ENCODE measurements at regions not wholly inside any gene's neighbourhood (a gene's known extent, or its start where the extent isn't known, plus 50 kb on each side); places are given as distances from the start of the nearest gene placed in this dataset.

- no peaks in the 10 kb centered on the region for H3K27me3 Mint-ChIP-seq
- DNase-seq (ENCODE audit: low spot score in 2 of 2): no peak
- H3K4me3 Mint-ChIP-seq: no peak overlapping the region
- no peaks in the 10 kb centered on the region for H3K36me3 Mint-ChIP-seq
- H3K9me3 Mint-ChIP-seq: peaks cover 8% of the 10 kb centered on the region
- ATAC-seq (ENCODE audit: low read depth): no peak
- H3K27ac Mint-ChIP-seq: no peak overlapping the region
- H3K4me1 Mint-ChIP-seq: no peaks in the 10 kb centered on the region
These were observed 640.9 kb upstream of the GRM3 start for GRCh38 chr7:86002858-86003257.

GRCh38 chr7:85997515-85997914 is 646.2 kb upstream of the GRM3 start:
- H3K9me3 Mint-ChIP-seq: peaks cover 13% of the 10 kb centered on the region
- DNase-seq (ENCODE audit: low spot score in 2 of 2): no peak

GRCh38 chr7:85995101-85995500 is 648.6 kb upstream of the GRM3 start:
- H3K27ac Mint-ChIP-seq: no peak overlapping the region
- no peaks in the 10 kb centered on the region for H3K4me1 Mint-ChIP-seq
- no peaks in the 10 kb centered on the region for H3K27me3 Mint-ChIP-seq
- no peak for ATAC-seq (ENCODE audit: low read depth)
- DNase-seq (ENCODE audit: low spot score in 2 of 2): no peak
- H3K4me3 Mint-ChIP-seq: no peak overlapping the region
- no peaks in the 10 kb centered on the region for H3K36me3 Mint-ChIP-seq
- H3K9me3 Mint-ChIP-seq: peaks cover 11% of the 10 kb centered on the region

More at GRCh38 chr7:85997515-85997914, 646.2 kb upstream of the GRM3 start:
- no peaks in the 10 kb centered on the region for H3K36me3 Mint-ChIP-seq
- no peak overlapping the region for H3K27ac Mint-ChIP-seq
- ATAC-seq (ENCODE audit: low read depth): no peak
- H3K4me1 Mint-ChIP-seq: no peaks in the 10 kb centered on the region
- no peaks in the 10 kb centered on the region for H3K27me3 Mint-ChIP-seq
- H3K4me3 Mint-ChIP-seq: no peak overlapping the region

- no peaks in the 10 kb centered on the region for H3K36me3 Mint-ChIP-seq
- H3K27ac Mint-ChIP-seq: no peak overlapping the region
- DNase-seq (ENCODE audit: low spot score in 2 of 2): no peak
- H3K9me3 Mint-ChIP-seq: peaks cover 1% of the 10 kb centered on the region
- no peaks in the 10 kb centered on the region for H3K4me1 Mint-ChIP-seq
- H3K4me3 Mint-ChIP-seq: no peak overlapping the region
- H3K27me3 Mint-ChIP-seq: no peaks in the 10 kb centered on the region
- no peak for ATAC-seq (ENCODE audit: low read depth)
These were observed 663.0 kb upstream of the GRM3 start for GRCh38 chr7:85980740-85981139.

- Mint-ChIP-seq H3K27me3 (no peaks in the 10 kb centered on the region), H3K4me3 (no peak overlapping the region), H3K27ac (no peak overlapping the region), H3K4me1 (no peaks in the 10 kb centered on the region), H3K9me3 (no peaks in the 10 kb centered on the region), H3K36me3 (no peaks in the 10 kb centered on the region)
- no peak for DNase-seq (ENCODE audit: low spot score in 2 of 2)
- ATAC-seq (ENCODE audit: low read depth): no peak
These were observed 669.5 kb upstream of the GRM3 start for GRCh38 chr7:85974176-85974575.

GRCh38 chr7:85972504-85973141 is 671.1 kb upstream of the GRM3 start:
- Mint-ChIP-seq H3K27ac (no peak overlapping the region), H3K4me1 (no peaks in the 10 kb centered on the region), H3K27me3 (no peaks in the 10 kb centered on the region), H3K9me3 (no peaks in the 10 kb centered on the region), H3K36me3 (no peaks in the 10 kb centered on the region), H3K4me3 (no peak overlapping the region)
- ATAC-seq (ENCODE audit: low read depth): no peak
- no peak for DNase-seq (ENCODE audit: low spot score in 2 of 2)

- Mint-ChIP-seq H3K4me1 (no peaks in the 10 kb centered on the region), H3K9me3 (no peaks in the 10 kb centered on the region), H3K27me3 (no peaks in the 10 kb centered on the region), H3K4me3 (no peak overlapping the region), H3K36me3 (no peaks in the 10 kb centered on the region), H3K27ac (no peak overlapping the region)
- DNase-seq (ENCODE audit: low spot score in 2 of 2): no peak
- no peak for ATAC-seq (ENCODE audit: low read depth)
These were observed 688.7 kb upstream of the GRM3 start for GRCh38 chr7:85954961-85955360.

- Mint-ChIP-seq H3K4me1 (no peaks in the 10 kb centered on the region), H3K4me3 (no peak overlapping the region), H3K36me3 (no peaks in the 10 kb centered on the region), H3K27ac (no peak overlapping the region), H3K27me3 (no peaks in the 10 kb centered on the region), H3K9me3 (peaks cover 15% of the 10 kb centered on the region)
- DNase-seq (ENCODE audit: low spot score in 2 of 2) (no peak), ATAC-seq (ENCODE audit: low read depth) (no peak)
These were observed 692.8 kb upstream of the GRM3 start for GRCh38 chr7:85950871-85951270.

GRCh38 chr7:85950418-85950817 is 693.3 kb upstream of the GRM3 start:
- Mint-ChIP-seq H3K4me3 (no peak overlapping the region), H3K4me1 (no peaks in the 10 kb centered on the region), H3K27me3 (no peaks in the 10 kb centered on the region), H3K36me3 (no peaks in the 10 kb centered on the region), H3K9me3 (peaks cover 15% of the 10 kb centered on the region), H3K27ac (no peak overlapping the region)
- DNase-seq (ENCODE audit: low spot score in 2 of 2) (no peak), ATAC-seq (ENCODE audit: low read depth) (no peak)

- H3K4me3 Mint-ChIP-seq: no peak overlapping the region
- H3K36me3 Mint-ChIP-seq: no peaks in the 10 kb centered on the region
- H3K4me1 Mint-ChIP-seq: no peaks in the 10 kb centered on the region
- no peak overlapping the region for H3K27ac Mint-ChIP-seq
- no peaks in the 10 kb centered on the region for H3K27me3 Mint-ChIP-seq
- DNase-seq (ENCODE audit: low spot score in 2 of 2) (no peak), ATAC-seq (ENCODE audit: low read depth) (no peak)
- peaks cover 15% of the 10 kb centered on the region for H3K9me3 Mint-ChIP-seq
These were observed 695.9 kb upstream of the GRM3 start for GRCh38 chr7:85947767-85948166.

- no peak overlapping the region for H3K27ac Mint-ChIP-seq
- no peak overlapping the region for H3K4me3 Mint-ChIP-seq
- H3K27me3 Mint-ChIP-seq: no peaks in the 10 kb centered on the region
- DNase-seq (ENCODE audit: low spot score in 2 of 2) (no peak), ATAC-seq (ENCODE audit: low read depth) (no peak)
- peaks cover 3% of the 10 kb centered on the region for H3K9me3 Mint-ChIP-seq
- no peaks in the 10 kb centered on the region for H3K36me3 Mint-ChIP-seq
- H3K4me1 Mint-ChIP-seq: no peaks in the 10 kb centered on the region
These were observed 702.9 kb upstream of the GRM3 start for GRCh38 chr7:85940798-85941197.

GRCh38 chr7:85931919-85932318 is 711.8 kb upstream of the GRM3 start:
- H3K36me3 Mint-ChIP-seq: no peaks in the 10 kb centered on the region
- H3K4me3 Mint-ChIP-seq: no peak overlapping the region
- no peak overlapping the region for H3K27ac Mint-ChIP-seq
- DNase-seq (ENCODE audit: low spot score in 2 of 2) (no peak), ATAC-seq (ENCODE audit: low read depth) (no peak)
- H3K4me1 Mint-ChIP-seq: no peaks in the 10 kb centered on the region
- peaks cover 12% of the 10 kb centered on the region for H3K9me3 Mint-ChIP-seq
- no peaks in the 10 kb centered on the region for H3K27me3 Mint-ChIP-seq

GRCh38 chr7:85928500-85928899 is 715.2 kb upstream of the GRM3 start:
- no peak for ATAC-seq (ENCODE audit: low read depth)
- H3K9me3 Mint-ChIP-seq: peaks cover 12% of the 10 kb centered on the region
- H3K4me1 Mint-ChIP-seq: no peaks in the 10 kb centered on the region
- no peaks in the 10 kb centered on the region for H3K27me3 Mint-ChIP-seq
- no peak overlapping the region for H3K27ac Mint-ChIP-seq
- DNase-seq (ENCODE audit: low spot score in 2 of 2): no peak
- H3K4me3 Mint-ChIP-seq: no peak overlapping the region
- H3K36me3 Mint-ChIP-seq: no peaks in the 10 kb centered on the region

GRCh38 chr7:85927226-85927625 is 716.5 kb upstream of the GRM3 start:
- ATAC-seq (ENCODE audit: low read depth): no peak
- Mint-ChIP-seq H3K9me3 (peaks cover 11% of the 10 kb centered on the region), H3K27me3 (no peaks in the 10 kb centered on the region), H3K36me3 (no peaks in the 10 kb centered on the region), H3K27ac (no peak overlapping the region), H3K4me3 (no peak overlapping the region), H3K4me1 (no peaks in the 10 kb centered on the region)
- no peak for DNase-seq (ENCODE audit: low spot score in 2 of 2)

- no peaks in the 10 kb centered on the region for H3K36me3 Mint-ChIP-seq
- no peaks in the 10 kb centered on the region for H3K4me1 Mint-ChIP-seq
- H3K27me3 Mint-ChIP-seq: no peaks in the 10 kb centered on the region
- no peak for ATAC-seq (ENCODE audit: low read depth)
- H3K27ac Mint-ChIP-seq: no peak overlapping the region
- H3K4me3 Mint-ChIP-seq: no peak overlapping the region
- peaks cover 3% of the 10 kb centered on the region for H3K9me3 Mint-ChIP-seq
- no peak for DNase-seq (ENCODE audit: low spot score in 2 of 2)
These were observed 719.6 kb upstream of the GRM3 start for GRCh38 chr7:85924062-85924461.

All from memory B cell (primary cell).